ENCODE measurements at regions not wholly inside any gene's neighbourhood (a gene's known extent, or its start where the extent isn't known, plus 50 kb on each side); places are given as distances from the start of the nearest gene placed in this dataset.

GRCh38 chr16:86356804-86357203 is 153.5 kb upstream of the FOXF1 start:
- no peak for FAIRE-seq

- no peak for FAIRE-seq
Measured at GRCh38 chr16:86357303-86357702, 153.0 kb upstream of the FOXF1 start.

- FAIRE-seq: no peak
Measured at GRCh38 chr16:86357950-86358349, 152.4 kb upstream of the FOXF1 start.

- FAIRE-seq: no peak
Measured at GRCh38 chr16:86359571-86359970, 150.8 kb upstream of the FOXF1 start.

GRCh38 chr16:86362155-86362849 is 148.0 kb upstream of the FOXF1 start:
- FAIRE-seq: no peak

- FAIRE-seq: no peak
Measured at GRCh38 chr16:86363057-86363490, 147.3 kb upstream of the FOXF1 start.

- FAIRE-seq: no peak
Measured at GRCh38 chr16:86363836-86364618, 146.3 kb upstream of the FOXF1 start.

- FAIRE-seq: no peak
Measured at GRCh38 chr16:86364653-86365380, 145.5 kb upstream of the FOXF1 start.

GRCh38 chr16:86365513-86366273 is 144.6 kb upstream of the FOXF1 start:
- FAIRE-seq: no peak

GRCh38 chr16:86366481-86366880 is 143.8 kb upstream of the FOXF1 start:
- no peak for FAIRE-seq

GRCh38 chr16:86367291-86368072 is 142.8 kb upstream of the FOXF1 start:
- no peak for FAIRE-seq

GRCh38 chr16:86368261-86368660 is 142.1 kb upstream of the FOXF1 start:
- no peak for FAIRE-seq

- no peak for FAIRE-seq
Measured at GRCh38 chr16:86370062-86370461, 140.3 kb upstream of the FOXF1 start.

GRCh38 chr16:86371083-86371803 is 139.1 kb upstream of the FOXF1 start:
- no peak for FAIRE-seq

- FAIRE-seq: no peak
Measured at GRCh38 chr16:86372193-86372592, 138.1 kb upstream of the FOXF1 start.

- FAIRE-seq: no peak
Measured at GRCh38 chr16:86373276-86373901, 136.9 kb upstream of the FOXF1 start.

- FAIRE-seq: no peak
Measured at GRCh38 chr16:86374603-86375130, 135.7 kb upstream of the FOXF1 start.

- no peak for FAIRE-seq
Measured at GRCh38 chr16:86375364-86375763, 135.0 kb upstream of the FOXF1 start.

GRCh38 chr16:86375851-86376250 is 134.5 kb upstream of the FOXF1 start:
- FAIRE-seq: no peak

- no peak for FAIRE-seq
Measured at GRCh38 chr16:86376837-86377236, 133.5 kb upstream of the FOXF1 start.

Data from islet of Langerhans (tissue), 1 donor.